ENCODE measurements at regions not wholly inside any gene's neighbourhood (a gene's known extent, or its start where the extent isn't known, plus 50 kb on each side); places are given as distances from the start of the nearest gene placed in this dataset.

GRCh38 chr16:5463820-5464219, 366.2 kb upstream of the EEF2KMT start:
- H3K4me3 ChIP-seq (ENCODE audit: low read depth, low read length) = no peak overlapping the region
- TF ChIP-seq CTCF (IDR thresholded peaks at IDR 0.05; ENCODE audit: low read depth, low read length) = no peak

- no peak overlapping the region for H3K4me3 ChIP-seq (ENCODE audit: low read depth, low read length)
- no peak for TF ChIP-seq CTCF (IDR thresholded peaks at IDR 0.05; ENCODE audit: low read depth, low read length)
These were observed 364.0 kb upstream of the EEF2KMT start for GRCh38 chr16:5461574-5461973.

- H3K4me3 ChIP-seq (ENCODE audit: low read depth, low read length) = no peak overlapping the region
- no peak for TF ChIP-seq CTCF (IDR thresholded peaks at IDR 0.05; ENCODE audit: low read depth, low read length)
These were observed 363.5 kb upstream of the EEF2KMT start for GRCh38 chr16:5461141-5461540.

GRCh38 chr16:5460701-5461100, 363.1 kb upstream of the EEF2KMT start:
- H3K4me3 ChIP-seq (ENCODE audit: low read depth, low read length) = no peak overlapping the region
- no peak for TF ChIP-seq CTCF (IDR thresholded peaks at IDR 0.05; ENCODE audit: low read depth, low read length)

- no peak for TF ChIP-seq CTCF (IDR thresholded peaks at IDR 0.05; ENCODE audit: low read depth, low read length)
- no peak overlapping the region for H3K4me3 ChIP-seq (ENCODE audit: low read depth, low read length)
These were observed 362.3 kb upstream of the EEF2KMT start for GRCh38 chr16:5459863-5460262.

- H3K4me3 ChIP-seq (ENCODE audit: low read depth, low read length) = no peak overlapping the region
- TF ChIP-seq CTCF (IDR thresholded peaks at IDR 0.05; ENCODE audit: low read depth, low read length) = no peak
These were observed 357.5 kb upstream of the EEF2KMT start for GRCh38 chr16:5455110-5455509.

- H3K4me3 ChIP-seq (ENCODE audit: low read depth, low read length) = no peak overlapping the region
- TF ChIP-seq CTCF (IDR thresholded peaks at IDR 0.05; ENCODE audit: low read depth, low read length) = no peak
These were observed 356.8 kb upstream of the EEF2KMT start for GRCh38 chr16:5454349-5454748.

Measured in WI38 (cell line).